Posterior vena cava (tissue), 2 donors: ENCODE measurements at regions not wholly inside any gene's neighbourhood (a gene's known extent, or its start where the extent isn't known, plus 50 kb on each side); places are given as distances from the start of the nearest gene placed in this dataset.

ENCODE experiments used
- DNase-seq: peaks from one replicate; pipeline ENCODE4 v3.0.0-alpha.2; 2020; ENCODE audit warnings: low spot score
- intact Hi-C, 2 donors: fragments of 100-400 bp; cut with DNase I; formaldehyde crosslinking; loops; one replicate each; pipeline versions ENCODE4 v1.14.1 to v1.14.2; 2022 to 2023
- donor health status: DM: yes; HTN: yes; CAD: no.
- donor health status: DM: yes; HTN: yes; CAD: no.

DNA sequence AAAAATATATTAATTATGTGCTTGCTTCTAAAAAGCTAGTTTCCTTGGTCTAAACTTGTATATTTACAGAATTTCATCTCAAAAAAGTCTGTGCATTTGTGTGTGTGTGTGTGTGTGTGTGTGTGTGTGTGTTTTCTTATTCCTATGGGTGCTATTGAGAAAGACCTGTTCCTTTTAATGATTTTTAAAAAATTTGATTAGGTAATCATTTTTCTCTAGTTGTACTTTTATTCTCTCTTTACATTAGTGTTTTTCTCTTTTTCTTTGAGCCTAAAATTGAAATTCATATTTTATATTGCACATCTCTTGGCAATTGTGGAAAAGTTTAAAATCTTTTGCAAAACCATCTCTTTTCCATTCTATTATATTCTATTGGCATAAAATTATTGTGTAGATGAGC is 690.4 kb upstream of the NDST4 start:
- DNase-seq, result no peak
- intact Hi-C loops, result no loop called here

- intact Hi-C loops, result no loop called here
- DNase-seq, result no peak
Measured at GRCh38 chr4:115790812-115791211, 677.4 kb upstream of the NDST4 start.

DNA sequence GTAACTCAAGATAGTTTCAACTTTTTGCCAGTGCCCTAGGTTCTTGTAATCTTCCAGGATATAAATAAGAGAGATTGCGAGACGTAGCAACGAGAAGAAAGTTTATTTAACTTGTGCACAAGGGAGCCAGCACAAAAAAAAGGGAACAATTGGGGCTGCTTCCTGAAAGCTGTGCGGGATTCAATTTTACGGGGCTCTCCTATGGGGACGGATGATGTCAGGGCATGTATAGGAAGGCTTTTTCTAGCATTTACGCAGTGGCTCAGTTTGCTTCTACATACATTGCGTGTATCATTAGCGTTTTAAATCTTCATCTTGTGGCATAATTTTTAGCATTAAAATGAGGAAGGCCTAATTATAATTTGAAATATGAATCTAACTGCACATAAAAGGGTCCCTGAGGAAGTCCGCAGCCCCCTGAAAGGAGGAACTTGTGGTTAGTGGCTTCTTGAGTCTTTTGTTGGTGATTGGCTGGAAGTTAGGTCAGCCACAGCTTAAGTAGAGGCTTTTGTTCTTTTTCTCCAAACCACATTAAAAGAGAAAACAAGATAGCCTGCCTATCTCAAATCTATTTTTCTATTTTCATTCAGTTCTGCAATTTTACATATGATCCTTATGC is 668.2 kb upstream of the NDST4 start:
- no peak for DNase-seq
- intact Hi-C loops, result no loop called here

DNA sequence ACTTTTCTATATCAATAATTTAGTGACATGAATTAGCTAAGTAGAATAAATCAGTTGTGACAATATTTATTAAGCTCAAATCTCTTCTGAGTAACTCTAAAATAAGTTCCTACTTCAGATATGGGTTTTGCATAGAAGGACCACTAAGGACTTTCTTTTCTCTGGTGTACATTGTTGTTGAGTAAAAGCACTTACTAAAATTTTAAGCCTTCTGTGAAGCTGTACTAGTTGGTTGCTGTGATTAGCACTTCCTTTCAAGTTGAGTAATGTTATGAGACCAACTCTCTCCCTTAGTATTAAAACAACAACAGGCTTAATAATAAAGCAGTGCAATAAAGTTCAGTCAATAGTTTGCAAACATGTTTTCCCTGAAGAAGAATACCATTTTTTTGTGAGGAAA is 667.4 kb upstream of the NDST4 start:
- intact Hi-C loops, result no loop called here
- no peak for DNase-seq

DNA sequence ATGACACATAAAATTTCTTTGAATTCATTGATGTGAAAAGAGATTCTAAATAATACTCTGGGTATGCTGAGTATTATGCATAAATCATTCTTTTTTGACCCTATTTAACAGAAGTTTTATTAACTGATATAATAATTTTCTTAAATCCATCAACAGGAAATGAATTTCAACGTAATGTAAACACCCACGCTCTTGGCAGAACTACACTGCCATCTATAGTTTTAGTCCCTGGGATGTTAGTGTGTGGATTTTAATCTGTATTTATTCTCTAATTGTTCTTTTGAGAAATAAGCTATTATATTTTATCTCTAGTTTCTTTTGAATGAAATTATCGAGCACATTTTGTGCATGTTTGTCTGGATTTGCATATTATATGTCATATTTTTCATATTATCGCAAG is 666.8 kb upstream of the NDST4 start:
- intact Hi-C loops, result no loop called here
- DNase-seq, result no peak

- intact Hi-C loops, result no loop called here
- DNase-seq, result no peak
Measured at GRCh38 chr4:115770046-115770543, 656.7 kb upstream of the NDST4 start.

GRCh38 chr4:115769396-115769795 is 656.0 kb upstream of the NDST4 start:
- no peak for DNase-seq
- intact Hi-C loops, result no loop called here

- intact Hi-C loops, result no loop called here
- no peak for DNase-seq
Measured at GRCh38 chr4:115763051-115763450, 649.6 kb upstream of the NDST4 start.

DNA sequence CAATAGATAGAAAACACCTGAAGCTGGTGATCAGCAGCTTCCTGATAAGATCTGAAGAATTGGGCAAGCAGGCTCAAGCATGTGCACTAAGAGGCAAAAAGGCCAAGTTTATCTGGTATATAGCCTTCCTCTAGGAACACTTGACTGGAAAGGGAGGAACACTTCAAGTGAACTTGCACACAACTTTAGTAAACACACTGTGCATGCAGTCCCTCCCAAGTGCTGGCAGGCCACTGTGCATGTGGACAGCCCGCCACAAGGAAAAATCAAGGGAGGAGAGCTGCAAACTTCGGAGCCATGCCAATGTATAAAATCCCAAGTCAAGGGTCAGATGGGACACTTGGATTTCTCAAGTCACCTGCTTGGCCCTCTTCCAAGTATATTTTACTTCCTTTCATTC is 645.8 kb upstream of the NDST4 start:
- intact Hi-C loops, result no loop called here
- DNase-seq, result no peak

- DNase-seq, result no peak
- intact Hi-C loops, result no loop called here
Measured at GRCh38 chr4:115749404-115749803, 636.0 kb upstream of the NDST4 start.

- intact Hi-C loops, result no loop called here
- DNase-seq, result no peak
Measured at GRCh38 chr4:115740806-115741205, 627.4 kb upstream of the NDST4 start.

DNA sequence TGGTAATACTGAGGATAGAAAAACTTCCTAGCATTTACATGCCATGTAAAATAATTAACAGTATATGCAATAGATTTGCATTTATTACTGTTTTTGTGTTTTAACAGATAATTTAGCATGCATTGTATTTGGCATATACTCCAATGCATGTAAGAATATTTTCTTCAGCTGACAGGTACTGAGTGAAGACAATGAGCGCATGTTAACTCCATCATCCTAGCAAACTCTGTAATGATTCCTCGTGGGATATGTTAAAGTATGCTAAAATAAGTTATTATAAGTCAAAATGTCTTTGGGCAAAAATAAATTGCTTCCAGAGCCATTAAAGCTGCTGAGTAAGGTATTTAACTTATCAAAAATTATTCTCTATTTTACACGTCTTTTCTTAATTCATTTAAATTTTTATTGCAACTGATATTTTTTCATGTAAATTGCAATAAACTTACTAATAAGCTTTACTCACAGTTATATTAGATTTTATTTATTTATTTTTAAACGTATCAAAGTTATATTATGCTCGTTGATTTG is 616.4 kb upstream of the NDST4 start:
- intact Hi-C loops, result no loop called here
- no peak for DNase-seq

DNA sequence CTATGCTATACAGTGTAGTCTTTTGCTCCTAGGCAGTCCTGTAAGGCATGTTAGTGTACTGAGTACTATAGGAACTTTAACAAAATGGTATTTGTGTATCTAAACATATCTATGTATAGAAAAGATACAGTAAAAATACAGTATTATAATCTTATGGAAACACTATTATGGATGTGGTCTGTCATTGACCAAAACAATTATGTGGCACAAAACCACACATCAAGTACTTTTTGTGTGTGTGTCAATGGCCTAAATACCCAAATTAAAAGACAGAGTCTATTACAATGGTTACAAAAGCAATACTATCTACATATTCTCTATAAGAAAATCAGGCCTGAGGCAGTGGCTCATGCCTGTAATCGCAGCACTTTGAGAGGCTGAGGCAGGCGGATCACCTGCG is 610.2 kb upstream of the NDST4 start:
- DNase-seq, result no peak
- intact Hi-C loops, result loop anchor here in 1 of 2 donors (5.0 kb wide), 1 partner anchor 589 kb away; no protein-coding TSS in a partner anchor

DNA sequence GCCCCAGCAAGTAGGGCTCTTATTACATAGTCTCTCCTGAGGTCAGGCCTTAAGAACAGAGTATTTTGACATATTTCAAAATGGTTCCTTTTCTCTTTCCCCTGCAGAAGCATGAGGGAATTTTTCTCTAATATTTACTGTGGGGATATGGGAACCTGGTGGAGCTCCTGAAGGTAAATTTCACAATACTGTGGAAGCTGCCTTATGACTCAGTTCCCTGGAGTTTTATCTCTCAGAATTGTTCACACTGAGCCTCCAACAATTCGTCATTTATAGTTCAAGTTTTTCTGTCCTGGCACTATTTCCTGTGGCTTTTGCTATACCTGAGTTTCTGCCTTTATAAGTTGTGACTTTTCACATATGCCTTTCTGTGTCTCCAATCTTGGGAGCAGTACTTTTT is 607.2 kb upstream of the NDST4 start:
- no peak for DNase-seq
- intact Hi-C loops, result loop anchor here in 1 of 2 donors (5.0 kb wide), 1 partner anchor 592 kb away; no protein-coding TSS in a partner anchor

- no peak for DNase-seq
- intact Hi-C loops, result no loop called here
Measured at GRCh38 chr4:115711575-115711974, 598.2 kb upstream of the NDST4 start.

DNA sequence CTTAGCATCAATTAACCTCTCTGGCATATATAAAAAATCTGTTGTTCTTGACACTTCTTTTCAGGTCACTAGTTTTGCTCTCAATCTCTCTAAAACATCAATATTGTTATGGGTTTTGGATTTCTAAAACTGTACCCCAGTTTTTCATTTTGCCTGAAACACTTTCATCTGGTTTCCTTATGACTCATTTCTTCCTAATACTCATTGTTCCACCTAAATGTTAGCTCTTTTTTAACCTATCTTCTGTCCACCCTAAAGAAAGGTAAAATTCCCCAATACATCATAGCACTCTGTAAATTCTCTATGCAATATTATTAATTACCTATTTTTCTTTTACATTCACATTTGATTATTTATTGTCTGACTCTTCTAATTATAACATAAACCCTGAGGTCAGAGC is 575.5 kb upstream of the NDST4 start:
- intact Hi-C loops, result no loop called here
- no peak for DNase-seq

- intact Hi-C loops, result no loop called here
- no peak for DNase-seq
Measured at GRCh38 chr4:115687052-115687755, 573.8 kb upstream of the NDST4 start.

- DNase-seq, result peak; percentile 74
- intact Hi-C loops, result no loop called here
Measured at GRCh38 chr4:115678425-115678941, 565.1 kb upstream of the NDST4 start.

DNA sequence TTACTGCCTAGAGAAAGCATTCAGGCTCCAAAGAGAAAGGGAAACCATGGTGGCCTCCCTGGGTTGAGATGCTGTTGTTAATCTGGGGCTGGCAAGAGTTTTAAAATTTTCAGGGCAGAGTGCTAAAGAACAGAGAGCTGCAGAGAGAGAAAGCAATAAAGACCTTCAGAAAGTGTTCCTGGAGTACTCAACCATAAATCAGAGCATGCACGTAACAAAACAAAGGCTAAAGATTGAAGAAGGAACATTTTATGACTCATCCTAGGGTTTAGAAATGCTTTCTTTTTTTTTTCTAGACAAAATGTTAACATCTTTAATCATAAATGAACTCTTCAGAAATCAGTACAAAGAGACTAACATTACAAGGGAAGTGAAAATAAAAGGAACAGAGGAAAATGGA is 562.3 kb upstream of the NDST4 start:
- no peak for DNase-seq
- intact Hi-C loops, result no loop called here

DNA sequence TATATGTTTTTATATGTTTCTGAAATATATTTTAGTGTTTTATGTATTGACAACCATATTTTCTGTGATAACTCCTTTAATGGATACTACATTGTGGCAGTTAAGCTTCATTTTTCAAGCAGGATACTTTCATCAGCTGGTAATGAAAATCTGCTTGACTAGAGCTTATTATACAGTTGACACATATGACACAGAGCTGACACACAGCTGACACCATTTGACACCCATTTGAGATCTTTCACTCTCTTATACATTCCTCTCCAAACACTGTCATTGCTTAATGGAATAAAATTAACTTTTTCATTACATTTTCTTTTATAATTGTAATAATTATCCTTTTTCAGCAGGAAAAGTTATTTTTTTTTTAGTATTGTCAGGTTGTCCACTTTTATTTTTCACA is 561.1 kb upstream of the NDST4 start:
- no peak for DNase-seq
- intact Hi-C loops, result no loop called here

DNA sequence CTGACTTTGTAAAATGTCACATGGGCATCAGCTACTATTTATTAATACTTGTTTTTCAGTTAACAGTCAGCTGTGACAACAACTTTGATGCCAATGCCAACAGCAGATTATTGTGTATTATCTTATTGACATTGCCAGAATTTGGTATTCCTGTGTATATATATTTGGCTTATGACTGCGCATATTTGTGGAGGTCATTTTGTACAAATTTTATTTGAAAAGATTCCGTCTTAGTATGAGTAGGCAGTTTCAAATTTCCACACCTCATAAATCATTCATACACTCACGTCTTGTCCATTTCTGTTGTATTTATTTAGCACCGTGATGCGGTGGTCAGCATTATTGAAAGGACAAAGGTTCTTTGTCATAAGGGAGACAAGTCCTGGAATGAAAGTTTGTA is 558.2 kb upstream of the NDST4 start:
- no peak for DNase-seq
- intact Hi-C loops, result no loop called here
